ENCODE measurements at regions not wholly inside any gene's neighbourhood (a gene's known extent, or its start where the extent isn't known, plus 50 kb on each side); places are given as distances from the start of the nearest gene placed in this dataset.

DNA sequence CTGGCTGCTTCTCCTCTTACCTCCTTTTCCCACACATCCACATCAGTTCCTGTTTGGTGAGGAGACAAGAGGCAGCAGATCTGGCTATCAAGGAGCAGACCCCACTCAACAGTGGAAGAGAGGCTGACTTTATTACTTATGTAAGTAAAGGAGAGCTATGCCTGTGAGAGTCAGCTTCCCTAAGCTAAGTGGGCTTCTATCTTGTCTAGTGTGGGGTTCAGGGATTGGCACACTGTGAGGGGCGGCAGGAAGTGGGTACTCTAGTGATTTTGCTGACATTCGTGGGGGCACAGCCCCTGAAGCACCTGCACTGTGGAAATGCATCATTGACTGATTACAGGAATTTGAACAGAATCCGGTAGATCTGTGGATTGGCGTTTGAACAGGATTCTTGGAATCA, 163.5 kb upstream of the IRX1 start:
- TF ChIP-seq, protein P1, sequence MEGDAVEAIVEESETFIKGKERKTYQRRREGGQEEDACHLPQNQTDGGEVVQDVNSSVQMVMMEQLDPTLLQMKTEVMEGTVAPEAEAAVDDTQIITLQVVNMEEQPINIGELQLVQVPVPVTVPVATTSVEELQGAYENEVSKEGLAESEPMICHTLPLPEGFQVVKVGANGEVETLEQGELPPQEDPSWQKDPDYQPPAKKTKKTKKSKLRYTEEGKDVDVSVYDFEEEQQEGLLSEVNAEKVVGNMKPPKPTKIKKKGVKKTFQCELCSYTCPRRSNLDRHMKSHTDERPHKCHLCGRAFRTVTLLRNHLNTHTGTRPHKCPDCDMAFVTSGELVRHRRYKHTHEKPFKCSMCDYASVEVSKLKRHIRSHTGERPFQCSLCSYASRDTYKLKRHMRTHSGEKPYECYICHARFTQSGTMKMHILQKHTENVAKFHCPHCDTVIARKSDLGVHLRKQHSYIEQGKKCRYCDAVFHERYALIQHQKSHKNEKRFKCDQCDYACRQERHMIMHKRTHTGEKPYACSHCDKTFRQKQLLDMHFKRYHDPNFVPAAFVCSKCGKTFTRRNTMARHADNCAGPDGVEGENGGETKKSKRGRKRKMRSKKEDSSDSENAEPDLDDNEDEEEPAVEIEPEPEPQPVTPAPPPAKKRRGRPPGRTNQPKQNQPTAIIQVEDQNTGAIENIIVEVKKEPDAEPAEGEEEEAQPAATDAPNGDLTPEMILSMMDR (conservative IDR thresholded peaks at IDR 0.05; ENCODE audit: low read depth, low read length) = no peak
- TF ChIP-seq EZH2 (IDR thresholded peaks at IDR 0.05; ENCODE audit: low read length, unreplicated experiment) (no peak), EZH2phosphoT487 (IDR thresholded peaks at IDR 0.05; ENCODE audit: borderline replicate concordance, low read length) (no peak)
